CD4-positive, alpha-beta T cell treated with Interferon gamma for 1 hour (primary cell): ENCODE measurements at regions not wholly inside any gene's neighbourhood (a gene's known extent, or its start where the extent isn't known, plus 50 kb on each side); places are given as distances from the start of the nearest gene placed in this dataset.

Experiments used
- DNase-seq: peaks from one replicate; pipeline ENCODE4 v3.0.0-alpha.2; 2020

DNA sequence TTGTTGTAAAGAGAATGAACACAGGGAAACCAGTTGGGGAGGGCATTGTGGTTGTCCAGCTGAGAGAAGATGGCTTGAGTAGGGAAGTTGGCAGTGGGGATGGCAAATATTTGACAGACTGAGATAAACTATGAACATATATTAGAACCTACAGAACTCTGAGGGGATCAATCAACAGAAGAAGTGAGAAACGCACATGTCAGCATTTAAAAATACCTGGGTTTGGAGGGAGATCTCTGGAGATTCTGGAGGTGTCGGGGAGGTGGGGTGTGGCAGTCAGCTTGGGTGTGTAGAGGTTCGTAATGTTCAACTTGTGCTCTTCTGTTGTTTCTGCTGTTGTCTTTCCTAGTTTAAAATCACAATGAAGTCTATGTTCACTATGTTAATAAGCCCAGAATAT is 517.8 kb downstream of the AACS start:
- DNase-seq: no peak

GRCh38 chr12:125586441-125586840 is 521.2 kb downstream of the AACS start:
- no peak for DNase-seq

DNA sequence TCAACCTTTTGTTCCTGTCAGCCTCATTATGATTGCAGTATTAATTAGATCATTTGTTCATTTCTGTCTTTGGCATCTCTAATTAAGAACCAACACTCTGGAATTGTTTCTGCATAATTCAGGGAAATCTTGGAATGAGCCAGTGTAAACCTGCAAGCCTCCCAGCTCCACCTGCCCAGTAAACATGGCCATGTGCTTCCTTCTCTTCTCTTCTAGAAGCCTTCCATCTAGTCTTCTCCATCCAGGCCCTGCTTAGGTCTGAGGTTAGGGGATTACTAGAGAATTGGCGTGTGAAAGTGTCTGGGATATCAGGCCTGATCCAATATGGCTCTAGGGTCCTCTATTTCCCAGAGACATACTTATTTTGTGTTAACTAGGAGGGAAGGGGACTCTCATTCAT is 528.0 kb downstream of the AACS start:
- no peak for DNase-seq

GRCh38 chr12:125604976-125605375 is 539.7 kb downstream of the AACS start:
- no peak for DNase-seq

DNA sequence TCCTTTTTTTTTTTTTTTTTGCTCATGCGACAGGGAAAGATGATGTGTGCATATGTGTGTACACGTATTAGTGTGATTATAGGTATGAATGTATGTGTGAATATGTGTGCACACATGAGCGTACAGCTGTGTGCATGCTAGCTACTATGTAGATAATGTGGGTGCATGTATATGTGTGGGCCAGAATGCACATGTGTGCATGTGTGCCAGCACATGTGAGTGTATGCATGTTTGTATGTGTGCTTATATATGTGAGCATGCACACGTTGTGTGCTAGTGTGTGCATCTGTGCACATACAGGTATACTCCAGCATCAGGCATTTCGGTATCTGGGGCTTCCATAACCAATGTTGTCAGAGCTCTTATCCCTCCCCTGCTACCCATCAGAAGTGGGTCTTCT is 541.1 kb downstream of the AACS start:
- no peak for DNase-seq

DNA sequence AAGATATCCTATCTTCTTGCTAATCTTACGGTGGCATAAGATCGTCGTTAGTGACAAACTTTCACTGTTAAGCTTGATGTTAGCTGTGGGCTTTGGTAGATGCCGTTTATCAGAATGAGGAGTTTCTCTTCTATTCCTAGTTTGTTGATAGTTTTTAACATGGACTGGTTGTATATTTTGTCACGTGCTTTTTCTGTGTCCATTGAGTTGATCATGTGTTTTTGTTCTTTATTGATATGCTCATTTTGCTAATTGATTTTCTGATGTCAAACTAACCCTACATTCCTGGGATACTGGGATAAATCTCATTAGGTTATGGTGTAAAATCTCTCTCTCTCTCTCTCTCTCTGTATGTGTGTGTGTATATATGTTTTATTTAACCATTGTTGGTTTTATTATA is 545.1 kb downstream of the AACS start:
- DNase-seq: no peak

DNA sequence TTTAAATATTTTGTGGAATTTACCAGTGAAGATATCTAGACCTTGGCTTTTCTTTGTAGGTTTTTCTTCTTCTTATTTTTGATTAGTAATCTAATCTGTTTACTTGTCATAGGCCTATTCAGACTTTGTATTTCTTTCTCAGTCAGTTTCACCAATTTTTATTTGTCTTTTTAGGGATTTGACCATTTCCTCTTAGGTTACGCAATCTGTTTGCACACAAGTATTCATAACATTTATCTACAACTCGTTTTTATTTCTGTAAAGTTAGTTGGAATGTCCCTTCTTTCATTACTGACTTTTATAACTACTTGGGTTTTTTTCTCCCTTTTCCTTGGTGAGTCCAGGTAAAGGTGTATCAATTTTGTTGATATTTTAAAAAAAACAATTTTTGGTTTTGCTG is 545.7 kb downstream of the AACS start:
- no peak for DNase-seq

- no peak for DNase-seq
Observed at GRCh38 chr12:125614058-125614457, 548.8 kb downstream of the AACS start.

DNA sequence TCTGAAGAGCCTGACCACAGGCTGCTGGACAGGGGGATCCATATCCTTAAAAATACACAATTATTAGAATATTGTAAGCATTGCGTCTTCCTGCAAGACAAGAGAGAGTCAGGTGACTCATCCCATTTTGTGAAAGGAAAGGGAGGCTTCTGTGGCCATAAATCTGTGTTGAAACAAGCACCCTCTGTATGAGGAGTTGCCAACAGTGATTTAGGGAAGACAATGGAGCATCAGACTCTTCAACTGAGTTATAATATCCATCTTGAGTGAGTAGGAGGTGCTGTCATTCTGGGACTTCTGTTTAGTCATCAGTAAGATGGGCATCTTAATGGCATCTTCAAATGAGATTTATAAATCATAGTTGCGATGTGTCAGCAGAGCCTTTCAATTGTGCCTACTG is 554.5 kb downstream of the AACS start:
- no peak for DNase-seq

GRCh38 chr12:125633686-125634085 is 568.5 kb downstream of the AACS start:
- no peak for DNase-seq

DNA sequence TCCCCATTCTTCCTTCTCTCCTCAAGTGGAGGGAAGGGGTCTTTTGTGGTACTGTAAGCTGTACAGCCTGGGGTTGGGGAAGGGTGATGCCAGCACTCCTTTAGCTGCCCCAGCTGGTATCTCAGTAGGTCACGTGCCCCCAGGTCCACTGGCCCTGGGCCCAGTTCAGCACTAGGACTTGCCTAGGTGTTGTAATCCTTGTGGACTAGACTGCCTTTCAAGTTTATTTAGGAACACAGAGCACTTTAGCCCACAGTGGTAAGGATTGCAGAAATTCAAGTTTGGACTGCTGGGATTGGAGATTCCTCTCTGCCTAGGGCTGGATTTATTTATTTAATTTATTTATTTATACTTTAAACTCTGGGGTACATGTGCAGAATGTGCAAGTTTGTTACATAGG is 569.6 kb downstream of the AACS start:
- DNase-seq: no peak

DNA sequence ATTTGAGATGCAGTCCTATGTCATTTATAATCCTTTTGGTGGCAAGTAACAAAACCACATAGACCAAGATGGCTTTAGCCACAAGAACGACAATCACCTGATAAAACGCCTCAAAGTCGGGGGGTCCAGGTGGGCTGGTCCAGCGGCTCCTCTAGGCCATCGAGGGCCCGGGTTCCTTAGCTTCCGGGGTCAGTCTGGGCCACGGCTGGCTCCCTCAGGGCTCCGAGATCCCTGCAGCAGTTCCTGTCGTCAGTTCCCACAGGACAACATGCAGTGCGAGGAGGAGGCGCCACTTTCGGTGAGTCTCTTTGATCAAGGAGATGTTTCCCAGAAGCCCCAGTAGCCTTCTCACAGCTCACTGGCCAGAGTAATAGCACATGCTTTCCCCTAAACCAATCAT is 574.6 kb downstream of the AACS start:
- no peak for DNase-seq

DNA sequence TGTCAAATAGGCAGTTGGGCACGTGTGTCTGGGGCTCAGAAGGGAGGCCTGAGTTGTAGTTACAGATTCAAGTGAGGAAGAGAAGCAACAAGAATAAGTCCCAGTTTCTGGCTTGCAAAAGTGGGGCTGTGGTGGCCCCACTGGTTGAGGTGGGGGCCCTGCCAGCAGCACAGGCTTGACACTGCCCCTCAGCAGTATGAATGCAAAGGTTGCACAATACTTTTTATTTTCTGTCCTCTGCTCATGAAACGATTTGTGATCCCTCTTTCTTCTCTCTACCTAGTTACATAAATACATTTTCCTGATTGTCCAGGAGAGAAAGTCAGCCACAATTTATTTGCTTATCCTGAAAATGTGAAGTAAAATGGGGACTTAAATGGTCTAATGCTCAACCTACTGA is 577.8 kb downstream of the AACS start:
- no peak for DNase-seq

GRCh38 chr12:125645724-125646123 is 580.5 kb downstream of the AACS start:
- DNase-seq: no peak

DNA sequence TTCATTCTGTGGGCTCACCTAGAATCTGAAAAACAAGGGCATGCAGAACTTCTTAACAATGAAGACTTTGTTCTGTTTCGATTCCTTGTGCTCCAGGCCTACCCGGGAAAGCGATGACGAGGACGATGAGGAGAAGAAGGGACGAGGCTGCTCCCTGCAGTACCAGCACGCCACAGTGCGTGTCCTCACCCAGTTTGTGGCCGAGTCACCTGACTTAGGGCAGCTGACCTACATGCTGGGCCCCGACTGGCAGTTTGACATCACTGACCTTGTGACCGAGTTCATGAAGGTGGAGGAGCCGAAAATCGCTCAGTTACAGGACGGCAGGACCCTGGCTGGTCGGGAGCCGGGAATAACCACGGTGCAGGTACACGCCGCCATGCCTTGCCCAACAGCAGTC is 585.4 kb downstream of the AACS start:
- DNase-seq: no peak

DNA sequence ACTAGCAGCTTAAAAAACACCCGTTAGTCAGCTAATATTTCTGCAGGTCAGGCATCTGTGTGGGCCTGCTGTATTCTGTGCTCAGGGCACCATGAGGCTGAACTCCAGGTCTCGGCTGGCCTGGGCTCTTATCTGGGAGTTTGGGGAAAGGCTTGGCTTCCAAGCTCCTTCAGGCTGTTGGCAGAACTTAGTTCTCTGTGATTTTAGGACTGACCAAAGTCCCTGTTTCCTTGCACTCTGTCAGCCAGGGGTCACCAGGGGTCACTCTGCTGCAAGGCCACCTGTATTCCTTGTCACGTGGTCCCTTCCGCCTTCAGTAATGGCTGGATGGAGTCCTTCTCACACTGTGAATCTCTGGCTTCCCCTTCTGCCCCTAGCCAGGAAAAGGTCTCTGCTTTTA is 586.4 kb downstream of the AACS start:
- DNase-seq: no peak

GRCh38 chr12:125652681-125653080 is 587.4 kb downstream of the AACS start:
- DNase-seq: no peak

DNA sequence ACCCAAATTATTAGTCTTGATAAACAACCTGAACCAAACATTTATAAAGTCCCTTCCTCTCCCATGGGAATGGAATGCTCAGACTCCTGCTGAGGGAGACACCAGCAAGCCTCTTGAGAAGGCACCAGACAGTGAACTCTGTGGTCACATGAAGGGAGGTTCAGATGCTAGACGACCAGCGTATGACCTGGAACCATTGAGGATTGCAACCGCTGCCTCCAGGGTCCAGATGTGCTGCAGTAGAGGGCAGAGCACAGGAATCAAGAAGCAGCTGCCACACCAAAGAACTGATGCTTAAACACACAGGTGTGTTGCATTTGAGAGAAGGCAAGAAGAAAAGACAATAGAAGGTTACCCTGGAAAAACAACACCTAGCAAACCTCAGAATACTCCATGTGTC is 592.4 kb downstream of the AACS start:
- no peak for DNase-seq

- no peak for DNase-seq
Observed at GRCh38 chr12:125674554-125675338, 609.5 kb downstream of the AACS start.

DNA sequence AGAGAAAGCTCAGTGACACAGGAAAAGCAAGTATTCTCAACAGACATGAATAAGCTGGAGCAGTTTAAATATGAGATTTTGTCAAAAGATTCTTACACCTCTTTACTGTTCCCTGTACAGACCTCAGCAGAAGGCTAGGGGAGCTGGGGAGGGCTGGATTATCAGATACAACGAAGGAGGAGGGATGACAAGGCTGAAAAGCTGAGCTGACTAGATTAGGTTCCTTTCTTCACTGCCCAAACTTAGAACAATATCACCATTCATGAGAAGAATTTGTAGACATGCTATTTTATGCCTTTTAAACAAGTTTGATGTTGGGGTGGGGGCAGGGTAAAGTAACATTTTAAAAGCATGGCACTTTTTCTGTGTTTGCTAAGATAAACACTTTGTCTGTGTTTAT is 611.1 kb downstream of the AACS start:
- DNase-seq: no peak

- no peak for DNase-seq
Observed at GRCh38 chr12:125677829-125678228, 612.6 kb downstream of the AACS start.

GRCh38 chr12:125678589-125678993 is 613.4 kb downstream of the AACS start:
- no peak for DNase-seq

DNA sequence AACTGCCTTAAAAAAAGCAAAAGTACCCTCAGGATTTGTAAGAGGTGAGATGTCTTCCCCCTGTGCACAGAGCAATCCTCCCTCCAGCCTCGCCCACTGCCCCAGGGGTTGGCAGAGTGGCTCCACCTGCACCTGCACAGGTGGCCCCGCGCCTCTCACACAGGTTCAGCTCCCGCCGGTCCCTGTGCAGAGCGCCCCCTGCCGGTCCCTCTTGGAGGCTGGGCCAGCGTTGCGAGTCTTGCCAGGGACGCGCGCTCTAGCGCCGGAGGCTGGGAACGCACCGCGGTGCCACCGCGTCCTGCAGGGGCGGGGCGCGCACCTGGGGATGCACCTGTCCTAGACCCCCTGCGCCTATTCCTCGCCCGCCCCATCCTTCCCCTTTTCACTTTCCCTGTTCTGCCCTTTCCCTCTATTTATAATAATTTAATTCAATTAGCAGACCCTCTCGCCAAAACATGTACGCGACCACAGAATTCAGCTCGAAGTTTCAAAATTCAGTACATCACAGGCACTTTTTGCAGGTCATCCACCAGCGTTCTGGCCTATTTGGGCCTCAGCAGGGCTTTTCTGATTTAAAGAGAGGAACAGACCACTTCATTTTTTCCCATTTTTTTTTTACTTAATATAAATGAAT is 618.6 kb downstream of the AACS start:
- no peak for DNase-seq

DNA sequence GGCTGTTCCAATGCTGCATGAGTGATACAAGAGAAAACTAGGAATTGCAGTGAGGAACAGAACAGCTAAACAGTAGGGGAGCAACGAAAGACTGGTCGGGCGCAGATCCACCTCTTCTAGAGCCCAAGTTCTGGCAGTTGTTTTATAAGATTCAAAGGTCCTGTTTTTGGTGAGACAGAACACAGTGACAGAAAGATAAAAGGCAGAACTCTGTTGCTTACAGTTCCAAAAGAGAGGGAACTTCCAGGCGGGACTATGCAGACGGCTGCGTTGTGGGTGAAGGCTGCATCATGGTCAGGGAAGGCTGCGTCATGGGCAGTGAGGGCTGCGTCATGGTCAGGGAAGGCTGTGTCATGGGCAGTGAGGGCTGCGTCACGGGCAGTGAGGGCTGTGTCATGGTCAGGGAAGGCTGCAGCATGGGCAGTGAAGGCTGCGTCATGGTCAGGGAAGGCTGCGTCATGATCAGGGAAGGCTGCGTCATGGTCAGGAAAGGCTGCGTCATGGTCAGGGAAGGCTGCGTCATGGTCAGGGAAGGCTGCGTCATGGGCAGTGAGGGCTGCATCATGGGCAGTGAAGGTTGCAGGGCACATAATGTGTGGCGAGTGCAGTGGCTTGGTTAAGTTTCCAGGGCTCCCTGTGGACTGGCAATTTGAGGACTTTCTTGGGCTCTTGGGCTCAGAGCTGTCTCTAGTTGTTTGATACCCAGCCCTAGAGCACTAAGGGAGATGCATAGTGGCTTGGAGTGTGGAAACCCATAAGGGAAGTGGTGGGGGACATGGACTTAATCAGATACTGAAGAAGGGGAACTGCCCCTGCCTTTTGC is 619.9 kb downstream of the AACS start:
- no peak for DNase-seq
